MM.1S (cell line): ENCODE measurements at regions not wholly inside any gene's neighbourhood (a gene's known extent, or its start where the extent isn't known, plus 50 kb on each side); places are given as distances from the start of the nearest gene placed in this dataset.

ENCODE experiments used
- DNase-seq: peaks from one replicate; pipeline ENCODE4 v3.0.0-alpha.2; 2015
- H2AFZ ChIP-seq: fragments of 300-600 bp; sonication (generic); 2 replicates; pipeline ENCODE4 v1.6.0; 2016; ENCODE audit warnings: antibody characterized with exemption, low read length
- H3F3A ChIP-seq: fragments of 300-600 bp; sonication (generic); 2 replicates; pipeline ENCODE4 v1.6.1; 2016; ENCODE audit warnings: mild to moderate bottlenecking, antibody characterized with exemption, low read length, moderate library complexity, mixed read lengths; ENCODE audit not compliant: insufficient read depth
- H3K27ac ChIP-seq: fragments of 300-600 bp; sonication (generic); 2 replicates; pipeline ENCODE4 v1.5.1; 2016; ENCODE audit warnings: mild to moderate bottlenecking, low read length
- H3K27me3 ChIP-seq: fragments of 300-600 bp; sonication (generic); replicated peaks from 2 replicates; pipeline ENCODE4 v1.6.0; 2016; ENCODE audit warnings: low read length; ENCODE audit not compliant: insufficient read depth
- H3K36me3 ChIP-seq: fragments of 300-600 bp; sonication (generic); replicated peaks from 2 replicates; pipeline ENCODE4 v1.6.1; 2016; ENCODE audit warnings: mild to moderate bottlenecking, low read length, mixed read lengths; ENCODE audit not compliant: insufficient read depth
- H3K4me1 ChIP-seq: fragments of 300-600 bp; sonication (generic); 2 replicates; pipeline ENCODE4 v1.6.1; 2016; ENCODE audit warnings: low read length, mixed read lengths
- H3K4me2 ChIP-seq: fragments of 300-600 bp; sonication (generic); 2 replicates; pipeline ENCODE4 v1.6.0; 2016; ENCODE audit warnings: low read depth, low read length
- H3K4me3 ChIP-seq: fragments of 300-600 bp; sonication (generic); 2 replicates; pipeline ENCODE4 v1.5.1; 2016; ENCODE audit warnings: low read length, mixed read lengths
- H3K79me2 ChIP-seq: fragments of 300-600 bp; sonication (generic); 2 replicates; pipeline ENCODE4 v1.6.1; 2016; ENCODE audit warnings: mixed run types, low read length, mixed read lengths
- H3K9ac ChIP-seq: fragments of 300-600 bp; sonication (generic); 2 replicates; pipeline ENCODE4 v1.6.1; 2016; ENCODE audit warnings: low read length, mixed read lengths
- H3K9me2 ChIP-seq: fragments of 300-600 bp; sonication (generic); replicated peaks from 2 replicates; pipeline ENCODE4 v1.6.1; 2016; ENCODE audit warnings: mild to moderate bottlenecking, low read length, mixed read lengths; ENCODE audit not compliant: insufficient read depth
- H3K9me3 ChIP-seq: fragments of 300-600 bp; sonication (generic); replicated peaks from 2 replicates; pipeline ENCODE4 v1.6.1; 2016; ENCODE audit warnings: mild to moderate bottlenecking, low read length, mixed read lengths; ENCODE audit not compliant: insufficient read depth
- H4K20me1 ChIP-seq: fragments of 300-600 bp; sonication (generic); 2 replicates; pipeline ENCODE4 v1.6.1; 2016; ENCODE audit warnings: mild to moderate bottlenecking, low read length, moderate library complexity, mixed read lengths; ENCODE audit not compliant: insufficient read depth
- CTCF ChIP-seq: fragments of 300-600 bp; sonication (generic); IDR thresholded peaks from 2 replicates; pipeline ENCODE4 v1.5.1; 2016; ENCODE audit warnings: antibody characterized with exemption, low read length, mixed read lengths
- EZH2 ChIP-seq: fragments of 300-600 bp; sonication (generic); optimal IDR thresholded peaks from 2 replicates; pipeline ENCODE3; 2017; ENCODE audit warnings: low read depth, mild to moderate bottlenecking, antibody characterized with exemption, low read length, mixed read lengths
- EZH2phosphoT487 ChIP-seq: fragments of 300-600 bp; sonication (generic); IDR thresholded peaks from 2 replicates; pipeline ENCODE4 v1.6.1; 2018; ENCODE audit warnings: antibody characterized with exemption, low read length

DNA sequence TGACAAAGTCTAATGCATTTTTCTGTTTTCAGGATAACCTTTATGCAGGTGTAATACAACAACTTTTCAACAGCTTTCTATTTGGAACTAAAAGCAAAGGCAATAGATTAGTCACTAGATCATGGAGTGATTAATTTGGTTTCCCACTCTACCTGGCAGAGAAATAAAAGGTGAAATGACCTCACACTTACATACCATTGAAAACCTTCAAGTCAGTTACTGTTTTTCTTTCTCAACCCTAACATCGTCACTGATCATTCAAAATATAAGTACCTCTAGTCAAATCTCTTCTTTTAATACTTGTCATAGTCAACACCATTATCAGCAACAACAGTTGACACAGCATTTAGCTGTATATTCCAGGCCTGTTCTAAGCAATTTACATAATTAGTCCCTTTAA is 85.1 kb upstream of the ZCCHC13 start:
- Histone ChIP-seq H2AFZ (no peak overlapping the region), H3K9me3 (no peaks in the 10 kb centered on the region), H3K9me2 (no peaks in the 10 kb centered on the region), H3K4me3 (no peak overlapping the region), H3F3A (no peaks in the 10 kb centered on the region), H3K27ac (no peak overlapping the region), H3K4me2 (no peak overlapping the region), H3K4me1 (no peaks in the 10 kb centered on the region), H3K9ac (no peak overlapping the region), H3K36me3 (no peaks in the 10 kb centered on the region), H4K20me1 (no peaks in the 10 kb centered on the region), H3K79me2 (no peaks in the 10 kb centered on the region), H3K27me3 (no peaks in the 10 kb centered on the region)
- TF ChIP-seq EZH2phosphoT487 (no peak), EZH2 (no peak), CTCF (no peak)
- no peak for DNase-seq

DNA sequence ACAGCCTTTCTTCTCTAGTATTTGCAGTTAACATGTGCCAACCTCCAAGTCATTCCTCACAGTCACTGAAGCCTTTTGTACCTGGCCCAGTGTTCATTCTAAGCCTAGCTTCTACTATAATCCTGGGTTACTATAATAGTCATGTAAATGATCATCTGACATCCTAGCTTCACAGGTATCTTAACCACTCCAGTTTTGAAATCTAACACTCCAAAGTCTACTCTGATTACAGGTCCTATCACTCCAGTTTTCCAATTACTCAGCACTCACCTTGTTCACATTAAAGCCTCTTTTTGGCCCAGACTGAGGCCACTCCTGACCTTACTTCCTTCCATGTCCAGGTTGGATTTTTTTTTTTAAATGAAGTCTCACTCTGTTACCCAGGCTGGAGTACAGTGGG is 87.6 kb upstream of the ZCCHC13 start:
- H3F3A ChIP-seq = no peaks in the 10 kb centered on the region
- no peaks in the 10 kb centered on the region for H3K9me2 ChIP-seq
- H3K4me2 ChIP-seq = no peak overlapping the region
- H4K20me1 ChIP-seq = no peaks in the 10 kb centered on the region
- H3K27me3 ChIP-seq = no peaks in the 10 kb centered on the region
- no peak for TF ChIP-seq CTCF
- no peak for TF ChIP-seq EZH2
- TF ChIP-seq EZH2phosphoT487 = no peak
- no peak overlapping the region for H3K9ac ChIP-seq
- H2AFZ ChIP-seq = no peak overlapping the region
- H3K4me1 ChIP-seq = no peaks in the 10 kb centered on the region
- no peaks in the 10 kb centered on the region for H3K79me2 ChIP-seq
- H3K4me3 ChIP-seq = no peak overlapping the region
- no peak overlapping the region for H3K27ac ChIP-seq
- DNase-seq = no peak
- H3K9me3 ChIP-seq = no peaks in the 10 kb centered on the region
- no peaks in the 10 kb centered on the region for H3K36me3 ChIP-seq

DNA sequence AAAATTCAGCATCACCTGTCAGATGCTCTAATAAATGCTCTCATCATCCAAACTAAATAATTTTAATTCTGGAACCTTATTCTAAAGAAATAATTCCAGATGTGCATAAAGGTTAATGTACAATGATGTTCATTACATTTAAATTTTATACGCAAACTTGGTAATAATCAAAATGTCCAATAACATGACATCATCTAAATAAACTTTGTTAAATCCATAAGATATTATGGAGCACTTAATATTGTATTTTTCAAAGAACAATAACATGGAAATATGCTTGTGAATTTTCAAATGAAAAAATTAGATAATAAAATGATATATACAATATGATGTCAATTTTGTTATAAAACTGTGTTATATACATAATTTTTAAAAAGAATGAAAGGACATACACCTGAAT is 92.1 kb upstream of the ZCCHC13 start:
- H3K4me1 ChIP-seq = no peaks in the 10 kb centered on the region
- no peak overlapping the region for H3K27ac ChIP-seq
- no peaks in the 10 kb centered on the region for H3K27me3 ChIP-seq
- no peak overlapping the region for H3K9ac ChIP-seq
- no peak overlapping the region for H2AFZ ChIP-seq
- H3K79me2 ChIP-seq = no peaks in the 10 kb centered on the region
- DNase-seq = no peak
- no peaks in the 10 kb centered on the region for H4K20me1 ChIP-seq
- no peak overlapping the region for H3K4me3 ChIP-seq
- no peak overlapping the region for H3K4me2 ChIP-seq
- no peaks in the 10 kb centered on the region for H3K9me2 ChIP-seq
- no peaks in the 10 kb centered on the region for H3F3A ChIP-seq
- no peak for TF ChIP-seq EZH2phosphoT487
- TF ChIP-seq CTCF = no peak
- no peak for TF ChIP-seq EZH2
- no peaks in the 10 kb centered on the region for H3K9me3 ChIP-seq
- no peaks in the 10 kb centered on the region for H3K36me3 ChIP-seq

DNA sequence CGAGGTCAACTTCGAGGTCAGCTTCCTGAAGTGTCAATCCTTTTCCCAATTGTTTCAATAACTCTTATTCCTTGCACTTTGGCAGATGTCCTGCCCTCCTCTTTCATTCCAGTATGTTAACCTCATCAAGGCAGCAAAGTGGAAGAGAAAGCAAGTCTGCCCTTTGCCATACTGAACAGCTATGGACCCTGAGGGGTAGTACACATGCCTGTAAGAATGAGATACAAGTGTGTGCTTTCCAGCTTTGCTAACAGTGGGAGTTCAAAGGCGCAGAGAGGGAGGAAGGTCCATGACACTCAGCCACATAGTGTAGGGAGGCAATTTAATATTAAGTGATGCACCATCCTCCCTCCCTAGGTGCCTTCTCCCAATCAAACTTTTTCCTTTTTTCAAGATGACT is 96.4 kb upstream of the ZCCHC13 start:
- no peak for TF ChIP-seq EZH2
- no peak for TF ChIP-seq EZH2phosphoT487
- TF ChIP-seq CTCF = no peak
- no peak overlapping the region for H3K27ac ChIP-seq

More for the DNA sequence above, 96.4 kb upstream of the ZCCHC13 start:
- Histone ChIP-seq H4K20me1 (no peaks in the 10 kb centered on the region), H3K27me3 (no peaks in the 10 kb centered on the region), H3K9ac (no peak overlapping the region), H3K4me2 (no peak overlapping the region), H3K4me3 (no peak overlapping the region), H3K4me1 (no peaks in the 10 kb centered on the region), H3K79me2 (no peaks in the 10 kb centered on the region), H3K36me3 (no peaks in the 10 kb centered on the region), H3K9me2 (no peaks in the 10 kb centered on the region), H2AFZ (no peak overlapping the region), H3F3A (no peaks in the 10 kb centered on the region), H3K9me3 (no peaks in the 10 kb centered on the region)
- no peak for DNase-seq
